HG03060 (cell line): ENCODE measurements at regions not wholly inside any gene's neighbourhood (a gene's known extent, or its start where the extent isn't known, plus 50 kb on each side); places are given as distances from the start of the nearest gene placed in this dataset.

ENCODE experiments used
- ATAC-seq: cut with Tn5 transposase; IDR thresholded peaks from one replicate; pipeline ENCODE4 v1.9.1; 2021; ENCODE audit warnings: low read depth, moderate number of reproducible peaks; ENCODE audit not compliant: unreplicated experiment

DNA sequence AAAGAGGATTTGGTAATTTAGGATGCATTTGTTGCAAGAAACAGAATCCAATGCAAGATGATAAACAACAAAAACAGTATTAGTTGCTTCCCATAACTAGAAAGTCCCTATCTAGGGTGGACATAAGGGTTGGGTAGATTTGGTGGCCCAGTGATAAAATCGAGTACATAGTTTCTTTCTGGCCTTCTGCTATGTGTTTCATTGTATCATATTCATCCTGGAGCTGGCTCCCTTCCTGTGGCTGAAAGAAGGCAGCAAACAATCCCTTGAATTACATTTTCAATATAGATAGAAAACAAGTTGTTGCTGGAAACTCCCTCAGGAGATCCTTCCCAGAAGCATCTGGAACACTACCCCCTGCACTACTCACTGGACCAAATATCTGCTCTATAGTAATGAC is 135.1 kb downstream of the ID4 start:
- ATAC-seq, result no peak

DNA sequence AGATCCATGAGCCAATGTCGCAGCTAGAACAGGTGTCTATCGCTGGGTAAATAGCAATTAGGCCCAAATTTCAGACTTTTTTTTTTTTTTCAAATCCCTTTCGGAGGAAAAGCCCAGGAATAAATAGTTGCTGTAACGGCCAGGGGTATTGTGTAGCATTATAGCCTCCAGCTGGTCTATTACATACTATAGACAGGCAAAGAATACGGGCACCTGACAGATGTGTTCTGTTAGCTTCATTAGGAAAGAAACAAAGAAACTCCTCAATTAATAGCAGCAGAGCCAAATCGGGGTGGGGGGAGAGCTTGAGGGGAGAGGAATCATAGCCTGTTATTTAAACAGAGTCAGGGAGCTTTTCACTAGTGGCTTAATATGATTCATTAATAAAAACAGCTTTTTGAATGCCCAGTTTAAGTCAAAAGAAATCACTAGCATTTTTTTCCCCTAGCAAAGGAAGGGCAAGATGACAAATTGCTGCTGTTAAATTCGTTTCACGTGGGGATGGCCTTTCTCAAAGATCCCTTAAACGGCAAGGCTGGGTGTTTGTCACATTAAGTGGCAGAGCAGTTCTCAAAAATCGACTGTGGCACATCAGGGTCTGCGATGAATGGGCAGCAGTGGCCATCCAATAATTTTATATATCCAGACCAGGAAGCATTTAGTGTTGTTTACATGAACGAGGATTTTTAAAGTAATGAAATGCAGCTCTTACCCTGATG is 139.4 kb downstream of the ID4 start:
- no peak for ATAC-seq

DNA sequence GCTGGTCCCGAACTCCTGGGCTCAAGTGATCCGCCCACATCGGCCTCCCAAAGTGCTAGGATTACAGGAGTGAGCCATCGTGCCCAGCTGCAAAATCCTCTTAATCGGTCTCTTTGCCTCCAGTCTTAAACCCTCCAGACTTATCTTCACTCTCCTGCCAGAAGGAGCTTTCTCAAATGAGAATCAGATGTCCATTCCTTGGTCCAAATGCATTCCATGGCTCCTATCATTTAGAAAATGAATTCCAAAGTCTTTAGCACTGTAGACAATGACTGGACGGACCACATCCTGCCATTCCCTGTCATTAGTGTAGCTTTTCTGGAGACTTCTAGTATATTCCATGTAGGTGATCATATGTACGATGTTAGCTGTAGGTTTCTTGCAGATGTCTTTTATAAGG is 141.9 kb downstream of the ID4 start:
- no peak for ATAC-seq

DNA sequence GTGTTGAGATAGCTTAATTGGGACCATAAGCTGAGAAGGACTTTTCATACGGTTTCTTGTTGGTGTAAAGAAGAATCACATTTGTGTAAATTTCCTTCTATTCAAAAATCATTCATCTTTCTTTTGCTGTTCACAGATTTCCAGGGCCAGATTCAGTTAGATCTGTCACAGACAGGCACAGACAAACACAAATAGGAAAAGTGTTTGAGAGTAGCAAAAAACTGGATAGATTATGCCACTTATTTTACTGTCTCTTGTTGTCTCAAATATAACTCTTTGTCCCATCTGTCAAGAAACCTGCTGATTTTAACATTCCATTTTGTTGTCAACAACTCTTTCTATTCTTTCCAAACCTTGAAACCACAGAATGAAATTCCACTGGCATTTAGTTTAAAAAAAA is 142.8 kb downstream of the ID4 start:
- no peak for ATAC-seq

DNA sequence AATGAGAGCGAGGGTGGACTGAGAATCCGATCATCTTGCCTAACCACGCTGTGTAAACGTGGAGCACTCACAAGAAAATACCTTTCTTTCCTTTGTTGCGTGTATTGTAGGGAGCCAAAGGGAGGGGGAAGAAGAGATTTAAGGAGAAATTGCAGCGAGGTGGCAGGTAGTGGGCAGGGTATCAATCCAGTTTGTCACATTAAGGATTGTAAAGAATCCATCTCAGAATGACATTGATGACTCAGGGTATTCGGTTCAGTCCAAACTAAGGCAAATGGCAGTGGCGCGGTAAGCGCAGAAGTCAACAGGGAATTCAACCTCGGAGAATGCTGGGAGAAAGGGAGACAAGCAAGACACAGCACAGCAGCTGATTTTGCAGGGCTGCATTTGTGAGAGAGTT is 146.2 kb downstream of the ID4 start:
- ATAC-seq, result no peak

DNA sequence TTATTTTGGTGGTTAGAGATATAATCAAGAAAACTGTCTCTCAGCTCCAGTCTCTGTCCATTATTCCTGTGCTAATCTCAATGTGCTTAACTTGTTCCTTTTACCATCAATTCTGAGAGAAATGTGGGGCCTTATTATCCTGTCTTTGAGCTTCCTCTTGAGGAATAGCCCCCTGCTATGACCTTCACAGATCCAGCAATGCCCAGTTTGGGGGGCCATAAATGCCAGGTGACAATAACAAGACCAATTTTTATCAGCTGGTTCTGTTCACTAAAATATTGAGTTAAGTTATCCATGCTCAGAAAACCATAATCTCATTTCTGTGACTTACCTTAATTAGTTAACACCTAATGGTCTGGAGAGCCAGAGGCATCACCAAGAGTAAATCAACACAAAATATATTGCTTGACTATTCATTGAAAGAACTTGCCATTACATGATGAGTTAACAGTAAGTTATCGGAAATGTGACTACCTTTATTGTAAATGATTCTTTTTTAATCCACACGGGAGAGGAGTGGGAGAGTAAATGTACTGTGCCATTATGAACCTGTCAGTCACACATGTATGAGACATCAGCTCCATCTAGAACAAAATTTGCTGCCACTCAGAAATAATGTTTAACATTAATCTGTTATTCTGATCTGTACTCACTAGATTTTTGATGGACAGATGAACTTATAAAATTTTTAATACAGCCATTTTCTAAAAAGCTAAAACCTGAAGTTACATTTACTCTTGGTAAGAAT is 149.7 kb downstream of the ID4 start:
- ATAC-seq, result no peak

DNA sequence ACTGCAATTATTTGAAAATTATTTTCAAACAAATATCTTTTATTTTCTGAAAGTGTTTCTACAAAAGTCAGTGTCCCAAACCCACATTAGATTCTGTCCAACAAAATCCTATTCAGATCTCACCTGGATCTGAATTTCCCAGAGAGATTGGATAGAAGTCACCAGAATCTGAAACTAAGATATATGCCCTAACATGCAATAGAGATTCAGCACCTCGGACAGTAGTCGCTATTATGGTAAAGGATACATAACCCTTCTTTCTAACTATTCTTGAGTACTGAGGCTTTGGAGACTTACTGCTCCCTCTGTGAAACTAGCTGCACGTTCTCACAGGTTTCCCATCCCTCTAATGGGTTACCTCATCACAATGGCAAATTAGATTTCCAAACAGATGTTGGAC is 151.4 kb downstream of the ID4 start:
- no peak for ATAC-seq

DNA sequence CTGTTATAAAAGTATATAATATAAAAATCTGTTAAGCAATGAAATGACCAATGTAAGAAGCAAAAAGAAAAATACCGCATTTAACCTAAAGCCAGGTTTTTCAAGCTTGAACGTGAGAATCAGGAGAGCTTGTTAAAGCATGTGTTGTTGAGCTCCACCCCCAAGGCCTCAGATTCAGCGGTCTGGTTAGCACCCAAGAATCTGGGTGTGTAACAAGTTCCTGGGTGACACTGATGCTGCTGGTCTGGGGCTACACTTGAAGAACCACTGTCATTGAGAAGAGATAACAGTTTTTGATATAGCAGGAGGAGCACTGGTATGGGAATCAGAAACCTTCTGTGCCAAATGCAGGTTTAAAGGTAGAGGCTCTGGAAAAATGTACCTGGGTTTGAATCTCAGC is 154.0 kb downstream of the ID4 start:
- ATAC-seq, result no peak

DNA sequence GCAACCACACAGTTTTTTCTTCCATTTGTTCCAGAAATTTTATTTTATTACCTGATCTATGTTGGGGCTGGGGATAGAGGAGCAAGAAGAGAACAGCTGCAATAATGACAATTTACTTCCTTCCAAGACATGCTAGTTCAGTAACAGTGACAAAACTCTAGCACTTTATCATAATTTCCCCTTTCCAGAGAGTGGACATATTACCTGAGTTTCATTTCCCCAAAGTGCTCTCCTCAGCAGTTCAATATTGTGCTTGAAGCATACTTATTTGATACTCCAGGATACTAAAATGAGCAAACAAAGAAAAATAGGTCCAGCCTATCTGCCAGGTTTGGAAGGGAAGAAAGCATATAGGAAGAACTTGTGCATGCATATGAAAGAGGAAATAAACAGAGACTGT is 157.7 kb downstream of the ID4 start:
- no peak for ATAC-seq

DNA sequence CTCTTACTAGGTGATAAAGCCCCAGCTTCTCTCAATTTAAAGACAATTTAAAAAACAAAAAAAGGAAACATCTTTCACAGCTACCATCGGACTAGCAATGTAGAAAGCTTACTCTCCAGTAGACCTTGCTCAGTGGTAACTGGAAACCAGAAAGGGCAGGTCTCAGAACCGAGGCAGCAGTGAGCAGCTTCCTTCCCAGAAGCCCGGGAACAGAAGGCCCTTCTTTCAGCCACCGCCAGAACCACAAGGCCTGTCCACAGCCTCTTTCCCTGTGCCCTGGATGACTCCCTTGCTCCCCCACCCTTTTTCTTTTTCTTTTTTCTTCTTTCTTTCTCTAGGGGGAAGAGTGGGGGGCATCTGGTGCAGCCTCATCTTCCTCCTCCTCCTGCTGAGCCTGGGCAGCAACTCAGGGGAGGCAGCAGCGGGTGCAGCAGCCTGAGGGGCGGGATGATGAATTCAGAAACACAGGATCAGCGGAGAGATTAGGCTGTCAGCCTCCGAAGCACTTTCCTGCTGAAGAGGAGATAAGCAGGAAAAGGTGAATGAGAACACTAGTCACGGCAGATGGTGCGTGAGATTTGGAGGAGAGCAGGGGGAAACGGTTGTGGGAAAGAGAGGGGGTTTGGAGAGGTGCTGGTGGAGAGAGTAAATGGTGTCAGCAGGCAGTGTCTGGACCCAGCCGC is 158.5 kb downstream of the ID4 start:
- no peak for ATAC-seq

DNA sequence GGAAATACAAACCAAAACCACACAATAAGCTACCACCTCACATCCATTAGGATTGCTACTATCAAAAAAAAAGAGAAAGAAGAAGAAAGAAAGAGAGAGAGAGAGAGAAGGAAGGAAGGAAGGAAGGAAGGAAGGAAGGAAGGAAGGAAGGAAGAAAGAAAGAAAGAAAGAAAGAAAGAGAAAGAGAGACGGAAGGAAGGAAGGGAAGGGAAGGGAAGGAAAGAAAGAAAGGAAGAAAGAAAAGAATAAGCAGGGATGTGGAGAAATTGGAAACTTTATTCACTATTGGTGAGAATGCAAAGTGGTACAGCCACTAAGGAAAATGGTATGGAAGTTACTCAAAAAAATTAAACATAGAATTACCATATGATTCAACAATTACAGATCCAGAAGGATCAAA is 159.9 kb downstream of the ID4 start:
- no peak for ATAC-seq

DNA sequence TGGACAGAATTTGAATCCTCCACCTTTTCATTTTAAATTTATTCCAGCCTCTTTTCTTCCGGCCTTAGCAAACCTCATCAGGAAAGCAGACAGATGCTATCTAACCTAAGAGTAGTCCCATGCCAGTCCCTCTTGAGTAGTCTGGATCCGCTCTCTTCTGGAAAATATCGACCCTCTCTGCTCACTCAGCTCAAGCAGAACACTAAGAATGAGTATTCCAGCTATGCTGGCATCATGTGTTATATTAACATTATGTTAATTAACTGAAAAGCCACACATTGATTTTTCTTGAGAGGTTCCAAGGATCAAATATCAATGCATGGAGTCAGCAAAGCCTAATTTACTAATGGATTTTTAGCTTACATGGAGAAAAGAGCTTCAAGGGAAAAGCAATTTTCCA is 161.4 kb downstream of the ID4 start:
- ATAC-seq, result no peak

DNA sequence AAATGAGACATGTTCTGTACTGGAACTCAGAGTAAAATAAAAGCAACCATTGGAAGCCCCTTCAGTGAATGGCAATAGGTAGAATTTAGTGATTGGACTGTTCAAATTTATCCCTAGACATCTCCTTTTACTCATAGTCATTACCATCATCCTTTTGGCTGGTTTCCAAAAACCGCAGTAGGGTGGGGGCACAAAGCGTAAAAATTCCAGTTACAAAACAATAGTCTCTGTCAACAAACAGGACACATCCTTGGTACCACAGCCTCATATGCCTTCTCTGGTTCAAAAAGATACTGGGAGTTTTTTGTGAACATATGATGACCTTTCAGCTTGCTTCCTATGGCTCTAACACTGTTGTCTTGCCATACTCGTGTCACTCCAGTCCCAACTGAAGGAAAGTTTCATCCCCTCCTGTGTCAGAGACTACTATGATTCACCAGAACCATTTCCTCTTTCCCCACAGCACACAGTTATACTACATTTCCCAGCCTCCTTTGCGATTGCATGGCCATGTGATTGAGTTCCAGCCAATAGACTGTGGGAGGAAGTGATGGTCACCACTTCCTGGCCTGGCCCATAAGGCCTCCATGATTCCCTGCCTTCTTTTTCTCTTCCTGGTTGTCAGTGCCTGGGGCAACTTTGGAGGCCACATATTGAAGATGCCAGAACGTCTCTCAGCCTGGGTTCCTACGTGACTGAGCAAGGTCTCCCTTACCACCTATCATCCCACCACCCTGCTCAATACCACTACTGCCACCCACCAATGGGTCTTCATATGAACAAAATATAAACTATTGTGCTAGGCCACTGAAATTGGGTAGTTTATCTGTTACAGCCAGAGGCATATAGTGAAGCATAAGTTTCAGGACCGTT is 162.4 kb downstream of the ID4 start:
- peak; percentile 87 for ATAC-seq

DNA sequence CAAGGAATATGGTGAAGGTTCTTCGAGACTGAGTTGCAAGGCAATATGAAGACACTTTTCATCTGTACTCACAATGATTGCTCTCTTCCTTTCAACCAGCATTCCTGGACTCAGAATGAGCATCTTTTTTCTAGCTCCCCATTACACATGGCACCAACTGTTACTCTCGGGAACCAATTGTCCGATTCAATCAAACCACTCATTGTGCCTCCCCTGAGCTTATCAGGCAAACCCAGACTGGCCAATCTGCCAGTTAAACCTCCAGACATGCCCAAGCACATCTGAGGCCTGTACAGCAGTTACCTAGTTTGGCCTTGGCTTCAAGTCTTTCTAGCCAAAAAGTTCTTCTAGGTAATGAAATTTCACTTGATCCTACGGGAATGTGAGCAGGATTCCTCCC is 164.1 kb downstream of the ID4 start:
- no peak for ATAC-seq

DNA sequence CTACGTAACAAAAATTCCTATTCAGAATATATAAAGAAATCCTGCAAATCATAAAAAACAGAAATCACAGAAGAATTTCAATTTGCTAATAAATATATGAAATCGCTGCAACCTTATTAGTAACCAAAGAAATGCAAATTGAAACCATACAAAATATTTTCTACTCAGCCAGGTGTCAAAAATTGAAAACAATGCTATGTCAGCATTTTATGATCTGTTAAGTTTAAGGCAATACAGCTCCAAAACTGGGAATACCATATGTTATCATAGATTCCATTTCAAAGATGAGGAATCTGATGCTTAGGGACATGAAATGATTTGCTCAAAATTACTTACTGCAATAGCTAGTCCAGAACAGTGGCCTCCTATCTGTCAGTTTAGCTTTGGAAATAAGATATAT is 168.9 kb downstream of the ID4 start:
- no peak for ATAC-seq

DNA sequence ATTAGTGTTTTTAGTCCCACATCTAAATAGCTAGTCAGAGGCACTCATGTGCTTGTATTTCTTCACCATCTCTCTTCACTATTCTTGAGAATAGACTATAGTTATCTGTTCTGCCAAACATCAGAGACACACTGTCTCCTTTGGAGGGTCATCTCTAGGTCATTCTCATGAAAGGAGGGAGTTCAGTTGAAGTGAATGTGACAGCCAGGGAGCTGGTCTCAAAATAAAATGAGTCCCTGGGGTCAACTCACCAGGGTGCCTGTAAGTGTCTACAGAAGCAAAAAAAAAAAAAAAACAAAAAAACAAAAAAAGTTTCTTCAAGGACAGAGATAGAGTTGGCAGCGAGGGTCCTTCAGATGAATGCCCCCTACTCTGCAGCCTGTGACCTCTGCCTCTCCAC is 171.0 kb downstream of the ID4 start:
- ATAC-seq, result no peak

DNA sequence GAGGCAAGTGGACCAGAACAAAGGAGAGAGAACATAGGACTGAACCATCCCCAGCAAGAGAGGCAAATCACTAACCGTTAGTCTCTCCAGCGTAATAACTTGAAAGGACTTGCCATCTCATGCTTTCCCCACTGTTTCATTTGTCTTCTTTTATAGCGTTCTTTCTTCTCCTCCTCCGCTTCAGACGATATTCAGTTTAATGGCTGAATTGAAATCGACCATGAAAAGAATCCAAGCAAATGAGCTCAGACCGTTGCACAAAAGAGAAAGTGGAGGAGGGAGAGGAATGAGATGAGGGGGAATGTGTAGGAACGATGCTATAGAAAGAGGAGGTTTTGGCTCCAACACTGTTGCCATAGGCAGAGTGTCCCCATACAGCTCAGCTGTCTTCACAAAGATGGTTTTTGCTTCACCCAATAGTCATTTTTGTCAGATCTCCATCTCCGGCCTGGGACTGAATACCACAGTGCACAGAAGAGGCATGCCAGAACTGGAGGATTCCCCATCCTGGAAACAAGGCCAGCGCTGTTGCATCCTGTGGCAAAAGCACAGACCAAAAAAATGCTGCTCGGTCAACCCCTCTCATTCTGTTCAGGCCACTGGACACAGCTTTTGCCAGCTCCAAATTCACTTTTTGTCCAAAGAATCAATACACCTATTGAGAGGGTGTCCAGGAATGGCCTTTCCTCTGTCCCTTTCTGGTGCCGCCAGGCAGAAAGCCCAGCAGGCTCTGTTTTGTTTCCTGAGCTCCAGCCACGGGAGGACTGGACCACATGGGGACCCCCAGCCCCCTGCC is 176.1 kb downstream of the ID4 start:
- no peak for ATAC-seq

DNA sequence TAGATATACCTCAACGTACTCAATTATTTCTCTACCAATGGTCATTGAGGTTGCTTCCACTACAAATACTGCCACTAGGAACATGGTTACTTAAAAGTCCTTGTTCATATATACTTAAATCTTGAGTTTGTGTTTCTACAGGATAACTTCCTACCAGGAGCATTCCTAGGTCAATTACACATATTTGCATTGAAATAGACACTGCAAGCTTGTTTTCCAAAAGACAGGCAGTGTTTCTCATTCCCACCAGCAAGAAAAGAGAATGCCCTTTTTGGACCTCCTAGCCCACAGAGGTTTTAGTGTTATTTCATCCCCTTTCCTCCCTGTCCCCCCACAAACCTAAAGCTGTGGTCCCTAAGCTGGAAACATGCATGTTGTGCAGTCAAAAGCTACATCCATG is 177.3 kb downstream of the ID4 start:
- no peak for ATAC-seq

DNA sequence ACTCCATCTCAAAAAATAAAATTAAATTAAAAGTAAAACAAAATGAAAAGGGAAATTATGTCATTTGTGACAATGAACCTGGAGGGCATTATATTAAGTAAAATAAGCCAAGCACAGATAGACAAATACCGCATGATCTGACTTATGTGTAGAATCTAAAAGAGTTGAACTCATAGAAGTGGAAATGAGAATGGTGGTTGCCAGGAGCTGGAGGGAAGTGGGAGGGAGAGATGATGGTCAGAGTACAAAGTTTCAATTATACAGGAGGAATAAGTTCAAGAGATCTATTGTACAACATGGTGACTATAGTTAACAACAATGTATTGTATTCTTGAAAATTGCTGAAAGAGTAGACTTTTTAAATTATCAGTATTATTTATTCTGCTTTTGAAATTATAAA is 183.4 kb downstream of the ID4 start:
- no peak for ATAC-seq

DNA sequence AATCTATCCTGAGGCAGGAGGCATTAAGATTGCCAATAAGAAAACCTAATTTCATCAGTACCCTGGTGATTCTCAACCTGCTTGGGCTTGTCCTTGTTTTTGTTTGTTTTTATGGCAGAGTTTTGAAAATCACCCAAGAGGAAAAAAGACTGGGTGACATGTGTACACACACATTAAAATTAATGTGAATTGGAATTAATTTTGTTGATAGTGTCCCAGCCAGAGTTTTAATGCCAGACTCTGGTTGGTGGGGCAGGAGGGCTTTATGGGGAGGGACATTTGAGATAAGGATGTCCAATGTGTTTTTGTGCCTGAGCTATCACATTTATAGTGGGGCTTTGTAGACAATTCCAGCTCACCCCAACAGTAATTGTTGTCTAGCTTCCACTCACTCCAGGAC is 184.6 kb downstream of the ID4 start:
- ATAC-seq, result no peak
